ENCODE measurements at regions not wholly inside any gene's neighbourhood (a gene's known extent, or its start where the extent isn't known, plus 50 kb on each side); places are given as distances from the start of the nearest gene placed in this dataset.

DNA sequence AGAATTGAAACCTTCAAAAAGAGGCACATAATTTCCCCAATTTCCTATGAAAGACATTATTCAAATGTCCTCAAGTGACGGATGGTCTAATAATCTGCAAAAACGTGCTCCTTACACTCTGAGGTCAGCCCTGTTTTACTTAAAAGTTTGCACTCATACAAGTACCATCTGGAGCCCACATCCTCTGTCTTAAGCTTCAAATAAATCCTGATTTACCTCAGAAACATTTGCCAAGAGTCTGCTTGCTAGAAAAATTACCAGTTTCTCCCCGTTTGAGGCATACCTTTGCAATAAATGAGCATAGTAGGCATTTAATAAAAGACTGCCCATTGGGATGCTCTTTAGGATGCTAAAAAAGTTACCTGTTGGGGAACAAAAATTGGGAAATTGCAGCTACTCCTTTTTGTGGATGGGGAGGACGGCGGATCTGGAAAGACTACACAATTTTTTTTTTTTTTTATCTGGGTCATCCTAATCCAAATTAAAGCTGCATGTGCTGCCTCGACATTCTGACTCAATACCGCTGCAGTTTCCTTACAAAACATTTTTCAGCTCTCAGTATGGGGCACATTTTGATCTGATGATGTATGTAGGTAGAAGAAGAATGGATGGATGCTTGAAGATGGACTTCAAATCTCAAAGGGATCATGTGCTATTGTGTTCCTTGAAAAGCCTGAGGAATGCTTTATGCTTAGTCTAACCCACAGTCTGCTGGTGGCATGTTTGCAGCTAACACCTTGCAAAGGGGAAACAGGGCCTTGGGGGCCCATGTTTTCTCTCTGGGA, 233.7 kb upstream of the ADAMTS9 start:
- no peaks in the 10 kb centered on the region for H3K27me3 ChIP-seq (replicated peaks; ENCODE audit: insufficient read depth)
- H3K36me3 ChIP-seq, result no peaks in the 10 kb centered on the region
- H3K4me3 ChIP-seq, result no peak overlapping the region
- no peaks in the 10 kb centered on the region for H3K9me3 ChIP-seq
- no peak for TF ChIP-seq CTCF (IDR thresholded peaks at IDR 0.05)
- peaks cover 9 to 34% of the 10 kb centered on the region in 2 donors for H3K4me1 ChIP-seq (ENCODE audit: control insufficient read depth in 1 of 2, low read depth in 2 of 2)
- no peak for ATAC-seq (ENCODE audit: insufficient number of reproducible peaks, low FRiP score, low read depth)
- no peak overlapping the region for H3K27ac ChIP-seq
- no peak for DNase-seq (ENCODE audit: low spot score)

DNA sequence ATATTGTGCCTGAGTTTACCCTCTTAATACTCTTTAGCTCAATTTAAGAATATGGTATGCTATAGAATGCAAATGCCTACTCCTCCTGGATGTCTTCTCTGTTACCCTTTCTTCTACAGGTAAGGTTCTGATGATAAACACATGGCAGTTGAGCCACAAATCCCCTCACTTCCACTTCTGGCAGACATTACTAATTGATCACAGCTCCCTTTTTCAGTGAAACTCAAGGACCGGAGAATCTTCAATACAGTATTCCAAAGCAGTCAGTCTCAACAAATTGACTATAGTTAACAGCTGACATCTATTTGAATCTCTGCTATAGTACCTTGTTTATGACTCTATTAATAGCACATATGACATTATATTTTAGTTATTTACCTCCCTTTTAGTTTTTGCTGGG, 232.1 kb upstream of the ADAMTS9 start:
- peaks cover 9 to 37% of the 10 kb centered on the region in 2 donors for H3K4me1 ChIP-seq (ENCODE audit: control insufficient read depth in 1 of 2, low read depth in 2 of 2)
- H3K4me3 ChIP-seq, result no peak overlapping the region
- H3K36me3 ChIP-seq, result no peaks in the 10 kb centered on the region
- H3K9me3 ChIP-seq, result no peaks in the 10 kb centered on the region
- H3K27ac ChIP-seq, result no peak overlapping the region
- H3K27me3 ChIP-seq (replicated peaks; ENCODE audit: insufficient read depth), result no peaks in the 10 kb centered on the region
- DNase-seq (ENCODE audit: low spot score), result no peak
- no peak for ATAC-seq (ENCODE audit: insufficient number of reproducible peaks, low FRiP score, low read depth)
- no peak for TF ChIP-seq CTCF (IDR thresholded peaks at IDR 0.05)

GRCh38 chr3:64918989-64919388, 231.2 kb upstream of the ADAMTS9 start:
- Histone ChIP-seq H3K4me1 (ENCODE audit: control insufficient read depth in 1 of 2, low read depth in 2 of 2) (peaks cover 5 to 29% of the 10 kb centered on the region in 2 donors), H3K36me3 (no peaks in the 10 kb centered on the region), H3K9me3 (no peaks in the 10 kb centered on the region), H3K27me3 (replicated peaks; ENCODE audit: insufficient read depth) (no peaks in the 10 kb centered on the region), H3K27ac (no peak overlapping the region), H3K4me3 (no peak overlapping the region)
- TF ChIP-seq CTCF (IDR thresholded peaks at IDR 0.05), result no peak
- ATAC-seq (ENCODE audit: insufficient number of reproducible peaks, low FRiP score, low read depth), result no peak
- no peak for DNase-seq (ENCODE audit: low spot score)

GRCh38 chr3:64917914-64918453, 230.2 kb upstream of the ADAMTS9 start:
- Histone ChIP-seq H3K4me1 (ENCODE audit: control insufficient read depth in 1 of 2, low read depth in 2 of 2) (peaks cover 0 to 19% of the 10 kb centered on the region in 2 donors), H3K27ac (no peak overlapping the region), H3K36me3 (no peaks in the 10 kb centered on the region), H3K4me3 (no peak overlapping the region), H3K9me3 (no peaks in the 10 kb centered on the region), H3K27me3 (replicated peaks; ENCODE audit: insufficient read depth) (no peaks in the 10 kb centered on the region)
- no peak for TF ChIP-seq CTCF (IDR thresholded peaks at IDR 0.05)
- no peak for DNase-seq (ENCODE audit: low spot score)
- no peak for ATAC-seq (ENCODE audit: insufficient number of reproducible peaks, low FRiP score, low read depth)

DNA sequence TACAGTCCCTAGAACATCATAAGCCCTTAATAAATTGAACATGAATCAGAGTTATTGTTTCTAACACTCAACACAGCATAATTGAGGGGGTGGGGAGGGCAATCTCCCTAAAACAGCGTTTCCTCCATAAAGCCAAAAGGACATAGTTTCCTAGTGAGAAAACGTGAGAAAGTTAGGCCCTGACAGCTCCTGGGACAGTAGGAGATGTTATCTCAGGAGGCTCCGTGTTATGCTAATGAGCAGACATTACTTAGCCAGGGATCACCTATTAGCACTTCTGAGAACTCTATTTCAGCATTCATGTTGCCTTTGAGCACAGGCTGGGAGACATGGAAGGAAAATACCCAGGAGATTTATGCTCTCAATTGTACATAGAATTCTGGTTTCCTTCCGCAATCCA, 229.1 kb upstream of the ADAMTS9 start:
- ATAC-seq (ENCODE audit: insufficient number of reproducible peaks, low FRiP score, low read depth), result no peak
- no peak overlapping the region for H3K27ac ChIP-seq
- no peaks in the 10 kb centered on the region for H3K36me3 ChIP-seq
- no peaks in the 10 kb centered on the region for H3K9me3 ChIP-seq
- H3K4me3 ChIP-seq, result no peak overlapping the region
- no peak for DNase-seq (ENCODE audit: low spot score)
- H3K27me3 ChIP-seq (replicated peaks; ENCODE audit: insufficient read depth), result no peaks in the 10 kb centered on the region
- TF ChIP-seq CTCF (IDR thresholded peaks at IDR 0.05), result no peak
- peaks cover 0 to 14% of the 10 kb centered on the region in 2 donors for H3K4me1 ChIP-seq (ENCODE audit: control insufficient read depth in 1 of 2, low read depth in 2 of 2)

Measured in thoracic aorta (tissue), 2 donors.